ENCODE measurements at regions not wholly inside any gene's neighbourhood (a gene's known extent, or its start where the extent isn't known, plus 50 kb on each side); places are given as distances from the start of the nearest gene placed in this dataset.
"Not testable (repeated sequence)": the region's sequence is repeated elsewhere in the genome, so short reads cannot be mapped to it uniquely, and the experiment has no call there.

GRCh38 chr4:186368281-186368680 is 102.3 kb downstream of the F11 start:
- intact Hi-C loops (cut with DNase I), result no loop called here
- no peaks in the 10 kb centered on the region for H3K27me3 ChIP-seq
- WGBS, result 74% methylated on average over 4 of the region's 4 CpGs
- TF ChIP-seq EP300 (IDR thresholded peaks at IDR 0.05), result no peak
- no peak for TF ChIP-seq POLR2A (IDR thresholded peaks at IDR 0.05; ENCODE audit: low read depth)
- TF ChIP-seq POLR2AphosphoS5 (IDR thresholded peaks at IDR 0.05), result no peak
- no peak for TF ChIP-seq CTCF (IDR thresholded peaks at IDR 0.05)
- peaks cover 0 to 19% (median 18%) of the 10 kb centered on the region in 4 donors for H3K9me3 ChIP-seq
- H3K27ac ChIP-seq (replicated peaks in 1 of 4), result no peak overlapping the region
- no peak for DNase-seq (ENCODE audit: extremely low spot score)
- no peaks in the 10 kb centered on the region for H3K36me3 ChIP-seq
- H3K4me3 ChIP-seq, result no peak overlapping the region
- no peaks in the 10 kb centered on the region for H3K4me1 ChIP-seq

- intact Hi-C loops (cut with DNase I), result no loop called here
These were observed 100.3 kb downstream of the F11 start for GRCh38 chr4:186366326-186366725.

GRCh38 chr4:186363038-186363437 is 97.0 kb downstream of the F11 start:
- intact Hi-C loops (cut with DNase I); DNase-seq (ENCODE audit: extremely low spot score); H3K4me1 ChIP-seq; H3K4me3 ChIP-seq; H3K27me3 ChIP-seq; H3K36me3 ChIP-seq; H3K27ac ChIP-seq (replicated peaks in 1 of 4): not testable (repeated sequence)
- peaks cover 0 to 36% (median 25%) of the 10 kb centered on the region in 4 donors for H3K9me3 ChIP-seq
- WGBS, result 89% methylated on average over 5 of the region's 6 CpGs

More at GRCh38 chr4:186366326-186366725, 100.3 kb downstream of the F11 start:
- Histone ChIP-seq H3K4me3 (no peak overlapping the region), H3K4me1 (no peaks in the 10 kb centered on the region), H3K27ac (replicated peaks in 1 of 4) (no peak overlapping the region), H3K27me3 (no peaks in the 10 kb centered on the region), H3K36me3 (no peaks in the 10 kb centered on the region), H3K9me3 (peaks cover 0 to 35% (median 25%) of the 10 kb centered on the region in 4 donors)
- TF ChIP-seq EP300 (IDR thresholded peaks at IDR 0.05), result no peak
- TF ChIP-seq POLR2A (IDR thresholded peaks at IDR 0.05; ENCODE audit: low read depth), result no peak
- no peak for TF ChIP-seq POLR2AphosphoS5 (IDR thresholded peaks at IDR 0.05)
- no peak for TF ChIP-seq CTCF (IDR thresholded peaks at IDR 0.05)
- WGBS, result 84% methylated on average over 5 of the region's 5 CpGs
- DNase-seq (ENCODE audit: extremely low spot score), result no peak

GRCh38 chr4:186360551-186360950 is 94.6 kb downstream of the F11 start:
- H3K4me1 ChIP-seq, result no peaks in the 10 kb centered on the region
- H3K4me3 ChIP-seq, result no peak overlapping the region
- WGBS, result 91% methylated on average over 4 of the region's 4 CpGs
- intact Hi-C loops (cut with DNase I), result no loop called here
- H3K9me3 ChIP-seq, result peaks cover 0 to 36% (median 25%) of the 10 kb centered on the region in 4 donors
- H3K36me3 ChIP-seq, result no peaks in the 10 kb centered on the region
- no peak overlapping the region for H3K27ac ChIP-seq (replicated peaks in 1 of 4)
- TF ChIP-seq EP300 (IDR thresholded peaks at IDR 0.05) (no peak), POLR2AphosphoS5 (IDR thresholded peaks at IDR 0.05) (no peak), CTCF (IDR thresholded peaks at IDR 0.05) (no peak), POLR2A (IDR thresholded peaks at IDR 0.05; ENCODE audit: low read depth) (no peak)
- no peaks in the 10 kb centered on the region for H3K27me3 ChIP-seq
- no peak for DNase-seq (ENCODE audit: extremely low spot score)

GRCh38 chr4:186351668-186352194 is 85.7 kb downstream of the F11 start:
- no peak for TF ChIP-seq POLR2A (IDR thresholded peaks at IDR 0.05; ENCODE audit: low read depth)
- TF ChIP-seq CTCF (IDR thresholded peaks at IDR 0.05), result no peak
- no peak for TF ChIP-seq EP300 (IDR thresholded peaks at IDR 0.05)
- no peak for TF ChIP-seq POLR2AphosphoS5 (IDR thresholded peaks at IDR 0.05)
- Histone ChIP-seq H3K4me3 (no peak overlapping the region), H3K9me3 (no peaks in the 10 kb centered on the region), H3K27ac (replicated peaks in 1 of 4) (no peak overlapping the region), H3K36me3 (no peaks in the 10 kb centered on the region), H3K27me3 (no peaks in the 10 kb centered on the region), H3K4me1 (no peaks in the 10 kb centered on the region)
- intact Hi-C loops (cut with DNase I), result no loop called here
- 85% methylated on average over 7 of the region's 7 CpGs for WGBS
- DNase-seq (ENCODE audit: extremely low spot score), result peak; percentile 78

All from esophagus muscularis mucosa (tissue), 4 donors.